Astrocyte (in vitro differentiated cells and primary cell): ENCODE measurements at regions not wholly inside any gene's neighbourhood (a gene's known extent, or its start where the extent isn't known, plus 50 kb on each side); places are given as distances from the start of the nearest gene placed in this dataset.

Experiments
- DNase-seq: peaks from one replicate; pipeline ENCODE4 v3.0.0-alpha.2; 2010; ENCODE audit warnings: low read depth
- FAIRE-seq: peaks from 2 replicates; lab custom pipeline; 2011; peaks lifted over from hg19 to GRCh38; lab: Jason Lieb, UNC
- H2AFZ ChIP-seq: 2 replicates; pipeline ENCODE4 v1.6.0; 2012; ENCODE audit warnings: low read depth, low read length, inconsistent platforms
- H3K27ac ChIP-seq: 2 replicates; pipeline ENCODE4 v1.5.1; 2011; ENCODE audit warnings: low read depth, low read length, inconsistent platforms
- H3K27me3 ChIP-seq: 2 replicates; pipeline ENCODE4 v1.6.0; 2011; ENCODE audit warnings: low read length, inconsistent platforms; ENCODE audit not compliant: insufficient read depth
- H3K36me3 ChIP-seq: 2 replicates; pipeline ENCODE4 v1.5.1; 2011; ENCODE audit warnings: low read length, inconsistent platforms; ENCODE audit not compliant: insufficient read depth
- H3K4me1 ChIP-seq: 2 replicates; pipeline ENCODE4 v1.5.1; 2011; ENCODE audit warnings: low read length, inconsistent platforms; ENCODE audit not compliant: insufficient read depth
- H3K4me2 ChIP-seq: 2 replicates; pipeline ENCODE4 v1.6.0; 2012; ENCODE audit warnings: low read length, inconsistent platforms
- H3K4me3 ChIP-seq: 2 replicates; pipeline ENCODE4 v1.5.1; 2011; ENCODE audit warnings: low read depth, mild to moderate bottlenecking, low read length, inconsistent platforms; ENCODE audit not compliant: insufficient read depth
- H3K79me2 ChIP-seq: 2 replicates; pipeline ENCODE4 v1.6.0; 2012; ENCODE audit warnings: mild to moderate bottlenecking, low read length, inconsistent platforms; ENCODE audit not compliant: insufficient read depth
- H3K9ac ChIP-seq: 2 replicates; pipeline ENCODE4 v1.6.0; 2012; ENCODE audit warnings: mild to moderate bottlenecking, low read length, inconsistent platforms
- H3K9me3 ChIP-seq: 2 replicates; pipeline ENCODE4 v1.5.1; 2012; ENCODE audit warnings: low read depth, mild to moderate bottlenecking, low read length, inconsistent platforms; ENCODE audit not compliant: insufficient read depth
- H4K20me1 ChIP-seq: 2 replicates; pipeline ENCODE4 v1.6.0; 2012; ENCODE audit warnings: low read length, inconsistent platforms; ENCODE audit not compliant: insufficient read depth
- H3K27ac Mint-ChIP-seq: one replicate; pipeline ENCODE4 v1.8.0; 2021; ENCODE audit warnings: mild to moderate bottlenecking, mixed read lengths; ENCODE audit not compliant: unreplicated experiment
- H3K27me3 Mint-ChIP-seq: one replicate; pipeline ENCODE4 v1.8.0; 2021; ENCODE audit warnings: low read depth, mixed read lengths; ENCODE audit not compliant: unreplicated experiment
- H3K36me3 Mint-ChIP-seq: one replicate; pipeline ENCODE4 v1.8.0; 2021; ENCODE audit warnings: low read depth, mixed read lengths; ENCODE audit not compliant: unreplicated experiment
- H3K4me1 Mint-ChIP-seq: one replicate; pipeline ENCODE4 v1.8.0; 2021; ENCODE audit warnings: low read depth, mixed read lengths; ENCODE audit not compliant: unreplicated experiment
- H3K4me3 Mint-ChIP-seq: one replicate; pipeline ENCODE4 v1.8.0; 2021; ENCODE audit warnings: mild to moderate bottlenecking, moderate library complexity, mixed read lengths; ENCODE audit not compliant: unreplicated experiment
- H3K9me3 Mint-ChIP-seq: one replicate; pipeline ENCODE4 v1.8.0; 2021; ENCODE audit warnings: mild to moderate bottlenecking, mixed read lengths; ENCODE audit not compliant: unreplicated experiment
- CTCF ChIP-seq: IDR thresholded peaks from 2 replicates; pipeline ENCODE4 v1.5.1; 2011; ENCODE audit warnings: low read depth, mild to moderate bottlenecking, inconsistent platforms, low read length, moderate library complexity; ENCODE audit not compliant: insufficient read depth
- EZH2 ChIP-seq: IDR thresholded peaks from 2 replicates; pipeline ENCODE4 v1.6.1; 2012; ENCODE audit warnings: mild to moderate bottlenecking, low read length, inconsistent platforms; ENCODE audit not compliant: insufficient read depth

GRCh38 chr6:134674562-134674961 lies 275.3 kb downstream of the ALDH8A1 start:
- no peaks in the 10 kb centered on the region for H4K20me1 ChIP-seq

GRCh38 chr6:134669485-134669884 lies 280.4 kb downstream of the ALDH8A1 start:
- H3K27me3 ChIP-seq: no peaks in the 10 kb centered on the region
- H3K36me3 Mint-ChIP-seq: peaks cover 2% of the 10 kb centered on the region
- H3K79me2 ChIP-seq: no peaks in the 10 kb centered on the region
- no peaks in the 10 kb centered on the region for H4K20me1 ChIP-seq
- no peak overlapping the region for H3K27ac ChIP-seq
- no peaks in the 10 kb centered on the region for H3K9me3 ChIP-seq
- FAIRE-seq (no peak), DNase-seq (no peak)
- H3K27ac Mint-ChIP-seq: no peak overlapping the region
- H2AFZ ChIP-seq: no peak overlapping the region
- no peaks in the 10 kb centered on the region for H3K27me3 Mint-ChIP-seq
- H3K9ac ChIP-seq: no peak overlapping the region
- no peak overlapping the region for H3K4me2 ChIP-seq
- H3K4me3 Mint-ChIP-seq: no peak overlapping the region
- H3K4me1 Mint-ChIP-seq: peaks cover 9% of the 10 kb centered on the region
- no peaks in the 10 kb centered on the region for H3K36me3 ChIP-seq
- no peaks in the 10 kb centered on the region for H3K9me3 Mint-ChIP-seq
- TF ChIP-seq EZH2: no peak
- TF ChIP-seq CTCF: no peak
- H3K4me1 ChIP-seq: peaks cover 4% of the 10 kb centered on the region
- no peak overlapping the region for H3K4me3 ChIP-seq

More at GRCh38 chr6:134674562-134674961, 275.3 kb downstream of the ALDH8A1 start:
- Histone ChIP-seq H3K4me2 (no peak overlapping the region), H3K27me3 (no peaks in the 10 kb centered on the region), H3K27ac (no peak overlapping the region), H3K9ac (no peak overlapping the region), H3K4me3 (no peak overlapping the region), H3K9me3 (no peaks in the 10 kb centered on the region), H3K79me2 (no peaks in the 10 kb centered on the region), H3K4me1 (peaks cover 16% of the 10 kb centered on the region), H2AFZ (no peak overlapping the region), H3K36me3 (no peaks in the 10 kb centered on the region)
- FAIRE-seq (no peak), DNase-seq (no peak)
- Mint-ChIP-seq H3K4me3 (no peak overlapping the region), H3K27me3 (no peaks in the 10 kb centered on the region), H3K36me3 (no peaks in the 10 kb centered on the region), H3K9me3 (no peaks in the 10 kb centered on the region), H3K4me1 (peaks cover 21% of the 10 kb centered on the region), H3K27ac (no peak overlapping the region)
- TF ChIP-seq EZH2: no peak
- no peak for TF ChIP-seq CTCF

DNA sequence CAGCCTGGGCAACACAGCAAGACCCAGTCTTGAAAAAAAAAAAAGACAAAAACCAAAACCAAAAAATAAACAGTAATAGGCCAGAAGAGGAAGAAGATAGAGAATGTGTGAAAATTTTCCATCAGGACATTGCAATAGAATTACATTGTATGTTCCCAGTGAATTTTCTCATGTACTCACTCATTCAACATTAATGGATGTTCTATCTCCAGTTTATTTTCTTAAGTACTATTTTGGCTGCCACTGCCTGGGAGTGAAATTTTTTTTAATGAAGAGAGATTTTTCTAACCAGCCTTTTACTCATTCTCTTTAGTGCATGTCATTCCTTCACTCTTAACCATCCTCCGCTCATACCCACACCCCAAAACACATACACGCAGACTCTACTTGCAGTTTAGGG lies 282.8 kb downstream of the ALDH8A1 start:
- no peaks in the 10 kb centered on the region for H3K27me3 Mint-ChIP-seq
- TF ChIP-seq CTCF (no peak), EZH2 (no peak)
- H3K36me3 Mint-ChIP-seq: peaks cover 2% of the 10 kb centered on the region
- Histone ChIP-seq H3K27ac (no peak overlapping the region), H3K4me3 (no peak overlapping the region), H3K79me2 (no peaks in the 10 kb centered on the region), H3K9ac (no peak overlapping the region), H3K4me2 (no peak overlapping the region), H3K9me3 (no peaks in the 10 kb centered on the region), H3K4me1 (no peaks in the 10 kb centered on the region), H3K36me3 (no peaks in the 10 kb centered on the region), H2AFZ (no peak overlapping the region), H4K20me1 (no peaks in the 10 kb centered on the region), H3K27me3 (no peaks in the 10 kb centered on the region)
- FAIRE-seq (no peak), DNase-seq (peak; percentile 30)
- no peaks in the 10 kb centered on the region for H3K9me3 Mint-ChIP-seq
- no peak overlapping the region for H3K4me3 Mint-ChIP-seq
- no peak overlapping the region for H3K27ac Mint-ChIP-seq
- peaks cover 7% of the 10 kb centered on the region for H3K4me1 Mint-ChIP-seq
